Mucosa of descending colon (tissue), 3 donors: ENCODE measurements at regions not wholly inside any gene's neighbourhood (a gene's known extent, or its start where the extent isn't known, plus 50 kb on each side); places are given as distances from the start of the nearest gene placed in this dataset.

Experiments
- ATAC-seq: fragments of 200-7000 bp; cut with Tn5 transposase; one replicate; pipeline ENCODE4 v1.9.1; 2020; ENCODE audit warnings: mild to moderate bottlenecking, moderate library complexity
- DNase-seq, 3 donors: peaks; one replicate each; pipeline ENCODE4 v3.0.0-alpha.2; 2020
- H3K36me3 ChIP-seq: fragments of 200-600 bp; one replicate; pipeline ENCODE4 v1.8.0; 2021; ENCODE audit warnings: low read depth, mild to moderate bottlenecking
- H3K4me1 ChIP-seq: fragments of 200-600 bp; one replicate; pipeline ENCODE4 v1.8.0; 2021; ENCODE audit warnings: low read depth, mild to moderate bottlenecking
- H3K4me3 ChIP-seq: fragments of 200-600 bp; one replicate; pipeline ENCODE4 v1.8.0; 2021; ENCODE audit warnings: mild to moderate bottlenecking
- H3K9me3 ChIP-seq: fragments of 200-600 bp; one replicate; pipeline ENCODE4 v1.8.0; 2021; ENCODE audit warnings: mild to moderate bottlenecking
- intact Hi-C, 2 donors: fragments of 100-400 bp; cut with DNase I in 1 of 2; cut with micrococcal nuclease in 1 of 2; formaldehyde crosslinking; loops; one replicate each; pipeline versions ENCODE4 v1.11.0 to v1.11.1; 2022; cut with DNase I, micrococcal nuclease
- TF ChIP-seq, protein P1 (sequence below): fragments of 200-600 bp; IDR thresholded peaks from one replicate; pipeline ENCODE4 v1.8.0; 2022; ENCODE audit warnings: antibody characterized with exemption, mild to moderate bottlenecking
- donor health status: DM: no; HTN: no; CAD: no; lungs with moderate emphysema.
- donor health status: DM: no; HTN: no; CAD: no.
- donor health status: DM: no; HTN: yes; CAD: no.

DNA sequence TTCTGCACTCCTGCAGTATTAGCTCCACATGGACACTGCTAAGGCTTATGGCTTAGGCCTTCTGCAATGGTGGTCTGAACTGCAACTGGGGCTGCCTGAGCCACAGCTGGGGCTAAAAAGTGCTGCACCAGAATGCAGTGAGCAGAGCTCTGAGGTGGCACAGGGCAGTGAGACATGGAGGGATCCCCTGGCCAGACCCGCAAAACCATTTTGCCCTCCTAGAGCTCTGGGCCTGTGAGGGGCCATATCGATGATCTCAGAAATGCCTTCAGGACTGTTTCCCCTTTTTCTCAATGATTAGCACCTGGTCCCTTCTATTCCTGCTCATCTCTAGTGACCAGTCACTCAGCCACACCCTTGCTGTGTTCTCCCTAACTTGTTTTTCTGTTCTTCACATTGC, 397.7 kb downstream of the UQCRFS1 start:
- ATAC-seq: no peak
- TF ChIP-seq, protein P1, sequence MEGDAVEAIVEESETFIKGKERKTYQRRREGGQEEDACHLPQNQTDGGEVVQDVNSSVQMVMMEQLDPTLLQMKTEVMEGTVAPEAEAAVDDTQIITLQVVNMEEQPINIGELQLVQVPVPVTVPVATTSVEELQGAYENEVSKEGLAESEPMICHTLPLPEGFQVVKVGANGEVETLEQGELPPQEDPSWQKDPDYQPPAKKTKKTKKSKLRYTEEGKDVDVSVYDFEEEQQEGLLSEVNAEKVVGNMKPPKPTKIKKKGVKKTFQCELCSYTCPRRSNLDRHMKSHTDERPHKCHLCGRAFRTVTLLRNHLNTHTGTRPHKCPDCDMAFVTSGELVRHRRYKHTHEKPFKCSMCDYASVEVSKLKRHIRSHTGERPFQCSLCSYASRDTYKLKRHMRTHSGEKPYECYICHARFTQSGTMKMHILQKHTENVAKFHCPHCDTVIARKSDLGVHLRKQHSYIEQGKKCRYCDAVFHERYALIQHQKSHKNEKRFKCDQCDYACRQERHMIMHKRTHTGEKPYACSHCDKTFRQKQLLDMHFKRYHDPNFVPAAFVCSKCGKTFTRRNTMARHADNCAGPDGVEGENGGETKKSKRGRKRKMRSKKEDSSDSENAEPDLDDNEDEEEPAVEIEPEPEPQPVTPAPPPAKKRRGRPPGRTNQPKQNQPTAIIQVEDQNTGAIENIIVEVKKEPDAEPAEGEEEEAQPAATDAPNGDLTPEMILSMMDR: no peak
- Histone ChIP-seq H3K4me3 (no peak overlapping the region), H3K4me1 (no peaks in the 10 kb centered on the region), H3K9me3 (no peaks in the 10 kb centered on the region), H3K36me3 (no peaks in the 10 kb centered on the region)
- intact Hi-C loops: no loop called here
- no peak for DNase-seq

DNA sequence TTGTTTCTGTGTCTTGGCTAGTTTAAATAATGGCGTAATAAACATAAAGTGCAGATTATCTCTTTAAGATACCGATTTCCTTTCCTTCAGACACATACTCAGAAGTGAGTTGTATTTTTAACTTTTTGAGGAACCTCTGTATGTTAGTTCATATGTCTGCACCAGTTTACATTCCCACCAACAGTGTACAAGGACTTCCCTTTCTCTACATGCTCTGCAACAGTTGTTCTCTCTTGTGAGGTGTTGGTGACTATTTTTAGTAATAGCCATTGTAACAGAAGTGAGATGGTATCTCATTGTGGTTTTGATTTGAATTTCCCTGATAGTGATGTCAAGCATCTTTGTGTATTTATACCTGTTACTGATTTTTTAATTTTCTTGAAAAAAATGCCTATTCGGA, 418.6 kb downstream of the UQCRFS1 start:
- DNase-seq: no peak
- H3K4me1 ChIP-seq: no peaks in the 10 kb centered on the region
- no peak for ATAC-seq
- no peaks in the 10 kb centered on the region for H3K36me3 ChIP-seq
- intact Hi-C loops: no loop called here
- no peaks in the 10 kb centered on the region for H3K9me3 ChIP-seq
- TF ChIP-seq, protein P1: no peak
- no peak overlapping the region for H3K4me3 ChIP-seq

DNA sequence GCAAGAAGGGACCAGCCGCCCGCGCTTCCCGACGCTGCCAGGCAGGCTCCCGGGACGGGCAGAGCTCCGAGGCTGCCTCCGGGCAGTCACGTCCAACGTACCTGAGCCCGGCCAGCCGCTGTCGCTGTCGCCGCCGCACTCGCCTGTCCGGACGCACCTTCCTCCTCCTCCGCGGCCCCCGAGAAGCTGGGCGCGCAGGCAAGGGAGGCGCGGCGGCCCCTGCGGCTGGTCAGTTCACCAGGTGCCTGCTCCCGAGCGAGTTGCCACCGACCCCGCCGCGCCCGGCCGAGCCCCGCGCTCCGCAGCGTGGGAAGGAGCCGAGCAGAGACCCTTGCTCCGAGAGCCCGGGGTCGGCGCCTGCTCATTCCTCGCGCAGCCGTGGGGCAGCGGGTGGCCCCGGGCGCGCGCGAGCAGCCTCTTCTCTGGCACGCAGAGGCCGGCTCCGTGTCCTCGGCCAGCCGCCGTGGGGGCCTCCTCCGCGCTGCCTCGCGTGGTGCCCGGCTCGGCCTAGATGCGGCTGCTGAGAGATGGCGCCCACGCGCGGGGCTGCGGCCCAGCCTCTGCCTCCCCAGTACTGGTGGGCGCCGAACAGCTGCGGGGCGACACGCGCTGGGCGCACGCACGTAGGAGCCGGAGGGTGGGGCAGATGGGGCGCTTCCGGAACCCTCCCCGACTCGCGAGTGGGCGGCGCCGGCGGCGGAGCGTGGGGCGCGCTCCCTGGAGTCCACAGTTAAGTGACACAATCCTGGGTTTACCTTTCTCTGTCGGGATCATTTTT, 419.4 kb downstream of the UQCRFS1 start:
- H3K4me3 ChIP-seq: no peak overlapping the region
- H3K36me3 ChIP-seq: no peaks in the 10 kb centered on the region
- no peaks in the 10 kb centered on the region for H3K4me1 ChIP-seq
- DNase-seq (peak in 1 of 3 donors; percentile 31), ATAC-seq (no peak)
- H3K9me3 ChIP-seq: no peaks in the 10 kb centered on the region
- intact Hi-C loops: no loop called here
- TF ChIP-seq, protein P1: no peak

DNA sequence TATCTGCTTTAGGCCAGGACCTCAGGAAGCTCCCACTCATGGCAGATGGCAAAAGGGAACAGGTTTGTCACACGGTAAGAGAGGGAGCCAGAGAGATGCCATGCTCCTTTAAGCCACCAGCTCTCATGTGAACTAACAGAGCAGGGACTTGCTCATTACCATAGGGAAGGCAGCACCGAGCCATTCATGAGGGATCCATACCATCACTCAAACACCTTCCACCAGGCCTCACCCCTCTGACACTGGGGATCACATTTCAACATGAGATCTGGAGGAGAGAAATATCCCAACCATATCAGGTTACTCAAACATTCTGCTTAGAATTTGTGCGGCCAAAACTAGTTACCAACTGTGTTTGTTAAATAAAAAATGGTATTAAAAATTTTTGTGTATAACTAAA, 427.0 kb downstream of the UQCRFS1 start:
- Histone ChIP-seq H3K4me1 (no peaks in the 10 kb centered on the region), H3K9me3 (peaks cover 15% of the 10 kb centered on the region), H3K4me3 (no peak overlapping the region), H3K36me3 (no peaks in the 10 kb centered on the region)
- ATAC-seq (no peak), DNase-seq (no peak)
- TF ChIP-seq, protein P1: no peak
- intact Hi-C loops: no loop called here

DNA sequence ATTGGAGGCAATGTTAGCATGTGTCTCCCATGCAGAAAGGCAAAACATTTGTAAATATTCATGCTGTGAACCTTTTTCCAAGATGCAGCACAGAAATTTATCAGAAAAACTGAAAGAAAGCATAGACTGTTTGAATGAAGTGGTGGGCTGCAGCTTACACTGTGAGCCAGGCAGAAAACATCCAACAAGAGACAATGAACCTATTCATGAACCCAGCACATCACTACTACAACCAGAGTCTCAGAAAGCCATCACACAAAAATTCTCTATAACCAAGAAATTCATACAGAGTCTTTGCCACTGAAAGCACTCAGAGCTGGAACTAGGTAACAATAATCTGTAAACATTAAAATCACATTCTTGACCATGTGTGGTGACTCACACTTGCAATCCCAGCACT, 448.9 kb downstream of the UQCRFS1 start:
- Histone ChIP-seq H3K9me3 (peaks cover 26% of the 10 kb centered on the region), H3K4me1 (no peaks in the 10 kb centered on the region), H3K36me3 (no peaks in the 10 kb centered on the region), H3K4me3 (no peak overlapping the region)
- DNase-seq (no peak), ATAC-seq (no peak)
- TF ChIP-seq, protein P1: no peak
- intact Hi-C loops: no loop called here

DNA sequence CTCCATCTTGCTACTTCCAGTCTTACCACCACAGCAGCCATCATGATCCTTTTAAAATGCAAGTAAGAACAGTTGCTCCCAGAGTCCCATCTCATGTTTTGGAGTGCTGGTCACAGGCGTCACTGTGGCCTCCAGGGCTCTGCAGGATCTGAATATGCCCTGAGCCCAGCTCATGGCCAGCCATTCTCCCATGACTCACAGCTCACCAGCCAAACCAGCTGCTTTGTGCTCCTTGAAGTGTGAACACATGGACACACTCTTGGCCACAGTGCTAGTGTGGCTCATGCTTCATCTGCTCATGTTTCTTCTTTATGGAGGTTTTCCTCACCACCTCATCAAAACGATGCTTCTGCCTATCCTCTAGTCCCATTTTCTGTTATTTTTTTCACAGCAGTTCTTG, 466.5 kb downstream of the UQCRFS1 start:
- Histone ChIP-seq H3K4me1 (no peaks in the 10 kb centered on the region), H3K4me3 (no peak overlapping the region), H3K9me3 (no peaks in the 10 kb centered on the region), H3K36me3 (no peaks in the 10 kb centered on the region)
- TF ChIP-seq, protein P1: no peak
- no peak for DNase-seq
- ATAC-seq: no peak
- intact Hi-C loops: no loop called here
